WTC11 (cell line): ENCODE measurements at regions not wholly inside any gene's neighbourhood (a gene's known extent, or its start where the extent isn't known, plus 50 kb on each side); places are given as distances from the start of the nearest gene placed in this dataset.

ENCODE experiments used
- ATAC-seq: fragments of 200-7000 bp; cut with Tn5 transposase; 2 replicates; pipeline ENCODE4 v1.10.0; 2021; ENCODE audit warnings: mild to moderate bottlenecking, moderate library complexity
- CTCF ChIA-PET: fragments of 300-600 bp; sonication (Branson Sonifier 250); formaldehyde crosslinking; loops from one replicate; lab custom pipeline; 2021; ENCODE audit warnings: antibody characterized with exemption; lab: Charles Lee
- POLR2A ChIA-PET: fragments of 350-600 bp; sonication (Branson Sonifier 250); formaldehyde crosslinking; loops from one replicate; lab custom pipeline; 2021; ENCODE audit warnings: antibody characterized with exemption; lab: Charles Lee
- DNase-seq: peaks from one replicate; pipeline ENCODE4 v3.0.0; 2021; ENCODE audit warnings: low spot score
- H3K27ac Mint-ChIP-seq: 2 replicates; pipeline ENCODE4 v1.8.0; 2021; ENCODE audit warnings: mixed read lengths
- H3K27me3 Mint-ChIP-seq: 2 replicates; pipeline ENCODE4 v1.8.0; 2021; ENCODE audit warnings: low read depth, mild to moderate bottlenecking, moderate library complexity, mixed read lengths
- H3K36me3 Mint-ChIP-seq: 2 replicates; pipeline ENCODE4 v1.8.0; 2021; ENCODE audit warnings: mixed read lengths
- H3K4me1 Mint-ChIP-seq: 2 replicates; pipeline ENCODE4 v1.8.0; 2022; ENCODE audit warnings: mixed read lengths
- H3K4me3 Mint-ChIP-seq: 2 replicates; pipeline ENCODE4 v1.8.0; 2021; ENCODE audit warnings: mild to moderate bottlenecking, moderate library complexity, mixed read lengths
- H3K9me3 Mint-ChIP-seq: 2 replicates; pipeline ENCODE4 v1.8.0; 2021; ENCODE audit warnings: mixed read lengths
- ATF3 ChIP-seq: sonication (generic); formaldehyde crosslinking; conservative IDR thresholded peaks from 2 replicates; pipeline ENCODE4 v1.8.1; 2022; ENCODE audit warnings: mild to moderate bottlenecking, missing genetic modification reagents
- CBFB ChIP-seq: sonication (generic); formaldehyde crosslinking; IDR thresholded peaks from 2 replicates; pipeline ENCODE4 v1.8.1; 2022; ENCODE audit warnings: mild to moderate bottlenecking, low read depth, missing genetic modification reagents
- E2F5 ChIP-seq: sonication (generic); formaldehyde crosslinking; IDR thresholded peaks from 2 replicates; pipeline ENCODE4 v1.8.1; 2022; ENCODE audit warnings: mild to moderate bottlenecking, moderate library complexity, missing genetic modification reagents
- ETV6 ChIP-seq: sonication (generic); formaldehyde crosslinking; IDR thresholded peaks from 2 replicates; pipeline ENCODE4 v1.8.1; 2022; ENCODE audit warnings: mild to moderate bottlenecking, missing genetic modification reagents
- GTF2I ChIP-seq: fragments of 250-450 bp; sonication (Bioruptor Pico); conservative IDR thresholded peaks from 2 replicates; pipeline ENCODE4 v1.4.0; 2021; ENCODE audit warnings: mild to moderate bottlenecking
- NFATC4 ChIP-seq: fragments of 250-450 bp; sonication (Bioruptor Pico); IDR thresholded peaks from 2 replicates; pipeline ENCODE4 v1.9.0; 2021; ENCODE audit warnings: mild to moderate bottlenecking
- NFYB ChIP-seq: sonication (generic); formaldehyde crosslinking; conservative IDR thresholded peaks from 2 replicates; pipeline ENCODE4 v1.8.0; 2022; ENCODE audit warnings: low read depth, missing genetic modification reagents
- PRDM15 ChIP-seq: sonication (generic); formaldehyde crosslinking; IDR thresholded peaks from 2 replicates; pipeline ENCODE4 v1.8.0; 2022; ENCODE audit warnings: missing genetic modification reagents
- SMAD3 ChIP-seq: sonication (generic); formaldehyde crosslinking; IDR thresholded peaks from 2 replicates; pipeline ENCODE4 v1.8.0; 2022; ENCODE audit warnings: missing genetic modification reagents, mild to moderate bottlenecking, borderline replicate concordance
- SMAD4 ChIP-seq: sonication (generic); formaldehyde crosslinking; IDR thresholded peaks from 2 replicates; pipeline ENCODE4 v1.8.0; 2022; ENCODE audit warnings: mild to moderate bottlenecking, missing genetic modification reagents
- ZNF121 ChIP-seq: sonication (generic); formaldehyde crosslinking; IDR thresholded peaks from 2 replicates; pipeline ENCODE4 v1.8.0; 2023; ENCODE audit warnings: missing genetic modification reagents
- ZNF281 ChIP-seq: sonication (generic); formaldehyde crosslinking; IDR thresholded peaks from 2 replicates; pipeline ENCODE4 v1.8.0; 2023; ENCODE audit warnings: mild to moderate bottlenecking, missing genetic modification reagents

GRCh38 chr2:17061028-17061427 is 395.4 kb upstream of the CYRIA start:
- Mint-ChIP-seq H3K9me3 (no peaks in the 10 kb centered on the region), H3K36me3 (no peaks in the 10 kb centered on the region), H3K4me1 (peaks cover 38% of the 10 kb centered on the region), H3K27ac (no peak overlapping the region), H3K4me3 (no peak overlapping the region), H3K27me3 (no peaks in the 10 kb centered on the region; the same call in 1 of the 2 replicates)
- ChIA-PET CTCF (no interaction called here), POLR2A (no interaction called here)
- DNase-seq: no peak
- TF ChIP-seq SMAD4 (CRISPR knock-in tag): no peak
- no peak for TF ChIP-seq NFYB (CRISPR knock-in tag)
- no peak for TF ChIP-seq CBFB (CRISPR knock-in tag)
- no peak for TF ChIP-seq GTF2I
- no peak for TF ChIP-seq E2F5
- no peak for TF ChIP-seq ETV6 (CRISPR knock-in tag)
- TF ChIP-seq NFATC4 (CRISPR knock-in tag): no peak
- ATAC-seq: no peak

- DNase-seq (no peak), ATAC-seq (no peak)
- H3K9me3 Mint-ChIP-seq: no peaks in the 10 kb centered on the region
- H3K4me3 Mint-ChIP-seq: no peak overlapping the region
- POLR2A ChIA-PET: no interaction called here
- H3K4me1 Mint-ChIP-seq: peaks cover 42% of the 10 kb centered on the region
- no peaks in the 10 kb centered on the region for H3K36me3 Mint-ChIP-seq
- no peak for TF ChIP-seq ATF3 (CRISPR knock-in tag)
- TF ChIP-seq PRDM15 (CRISPR knock-in tag): peak; percentile 52; the same call in 1 of the 2 replicates
- CTCF ChIA-PET: interaction anchor here (0.9 to 1.3 kb wide), 2 partner anchors 112 to 250 kb away, joined by 3 to 4 read pairs; no protein-coding TSS in a partner anchor
- no peak overlapping the region for H3K27ac Mint-ChIP-seq
- no peaks in the 10 kb centered on the region; the same call in 1 of the 2 replicates for H3K27me3 Mint-ChIP-seq
These were observed 393.8 kb upstream of the CYRIA start for GRCh38 chr2:17059458-17059857.

- Mint-ChIP-seq H3K27me3 (no peaks in the 10 kb centered on the region; the same call in 1 of the 2 replicates), H3K4me1 (peaks cover 42% of the 10 kb centered on the region), H3K27ac (no peak overlapping the region), H3K36me3 (no peaks in the 10 kb centered on the region), H3K4me3 (0 out of 2 replicates have a peak overlapping the region, but pooled peaks have one; percentile 0), H3K9me3 (no peaks in the 10 kb centered on the region)
- TF ChIP-seq ZNF281 (no peak), ZNF121 (CRISPR knock-in tag) (no peak), SMAD3 (no peak)
- POLR2A ChIA-PET: no interaction called here
- CTCF ChIA-PET: interaction anchor here (0.9 to 1.3 kb wide), 2 partner anchors 113 to 251 kb away, joined by 3 to 4 read pairs; no protein-coding TSS in a partner anchor
- peak; percentile 12 for DNase-seq
- ATAC-seq: peak; percentile 80
These were observed 393.3 kb upstream of the CYRIA start for GRCh38 chr2:17058772-17059402.
